Caco-2 (cell line): ENCODE measurements at regions not wholly inside any gene's neighbourhood (a gene's known extent, or its start where the extent isn't known, plus 50 kb on each side); places are given as distances from the start of the nearest gene placed in this dataset.

ENCODE experiments used
- BruUV-seq: library from RNA; stranded (reverse); fragments of 400-500 nt; replicated peaks from 2 replicates; lab custom pipeline; 2021; lab: Mats Ljungman, UMichigan
- CTCF ChIA-PET: fragments of 300-600 bp; sonication (Branson Sonifier 250); formaldehyde crosslinking; loops from one replicate; lab custom pipeline; 2022; ENCODE audit warnings: antibody characterized with exemption; lab: Charles Lee
- POLR2A ChIA-PET: fragments of 300-600 bp; sonication (Branson Sonifier 250); formaldehyde crosslinking; loops from one replicate; lab custom pipeline; 2022; ENCODE audit warnings: antibody characterized with exemption; lab: Charles Lee
- DNase-seq, 2 experiments: peaks; one replicate each; pipeline versions ENCODE4 v3.0.0 to v3.0.0-alpha.2; 2020 to 2022
- H3K27me3 ChIP-seq: replicated peaks from 2 replicates; pipeline ENCODE4 v1.6.0; 2011; ENCODE audit warnings: low read length; ENCODE audit not compliant: control insufficient read depth, insufficient read depth
- H3K36me3 ChIP-seq: 2 replicates; pipeline ENCODE4 v1.5.1; 2011; ENCODE audit warnings: low read length; ENCODE audit not compliant: control insufficient read depth, insufficient read depth
- H3K4me1 ChIP-seq: fragments of 250-450 bp; sonication (Bioruptor Pico); 2 replicates; pipeline ENCODE4 v1.5.1; 2020; ENCODE audit warnings: mild to moderate bottlenecking
- H3K4me3 ChIP-seq: 2 replicates; pipeline ENCODE4 v1.5.1; 2011; ENCODE audit warnings: low read depth, mild to moderate bottlenecking, control low read depth, low read length
- H3K9me3 ChIP-seq: fragments of 250-450 bp; sonication (Bioruptor Pico); 2 replicates; pipeline ENCODE4 v1.5.1; 2020; ENCODE audit warnings: mild to moderate bottlenecking, moderate library complexity
- H3K27ac Mint-ChIP-seq: one replicate; pipeline ENCODE4 v1.8.0; 2022; ENCODE audit warnings: mixed read lengths; ENCODE audit not compliant: unreplicated experiment
- H3K27me3 Mint-ChIP-seq: one replicate; pipeline ENCODE4 v1.8.0; 2022; ENCODE audit warnings: mixed read lengths; ENCODE audit not compliant: insufficient read depth, unreplicated experiment
- H3K36me3 Mint-ChIP-seq: one replicate; pipeline ENCODE4 v1.8.0; 2022; ENCODE audit warnings: mild to moderate bottlenecking, mixed read lengths; ENCODE audit not compliant: insufficient read depth, unreplicated experiment
- H3K4me1 Mint-ChIP-seq: one replicate; pipeline ENCODE4 v1.8.0; 2022; ENCODE audit warnings: low read depth, mixed read lengths; ENCODE audit not compliant: unreplicated experiment
- H3K4me3 Mint-ChIP-seq: one replicate; pipeline ENCODE4 v1.8.0; 2022; ENCODE audit warnings: mild to moderate bottlenecking, moderate library complexity, mixed read lengths; ENCODE audit not compliant: unreplicated experiment
- H3K9me3 Mint-ChIP-seq: one replicate; pipeline ENCODE4 v1.8.0; 2022; ENCODE audit warnings: mixed read lengths; ENCODE audit not compliant: unreplicated experiment
- intact Hi-C: fragments of 100-400 bp; cut with micrococcal nuclease; formaldehyde crosslinking; loops from one replicate; pipeline ENCODE4 v1.10.0; 2022; ENCODE audit not compliant: unreplicated experiment
- TF ChIP-seq, protein P1 (sequence below), 2 experiments: fragments of 200-600 bp in 1 of 2; IDR thresholded peaks; 1 replicate in 1 of 2; 2 replicates in 1 of 2; pipeline versions ENCODE4 v1.5.1 to v1.8.0; 2011 to 2022; ENCODE audit warnings: antibody characterized with exemption in 1 of 2, control low read depth in 1 of 2, inconsistent platforms in 1 of 2, low read depth in 1 of 2, low read length in 1 of 2, mild to moderate bottlenecking in 1 of 2, moderate library complexity in 1 of 2; ENCODE audit not compliant: insufficient read depth in 1 of 2, severe bottlenecking in 1 of 2, unreplicated experiment in 1 of 2

DNA sequence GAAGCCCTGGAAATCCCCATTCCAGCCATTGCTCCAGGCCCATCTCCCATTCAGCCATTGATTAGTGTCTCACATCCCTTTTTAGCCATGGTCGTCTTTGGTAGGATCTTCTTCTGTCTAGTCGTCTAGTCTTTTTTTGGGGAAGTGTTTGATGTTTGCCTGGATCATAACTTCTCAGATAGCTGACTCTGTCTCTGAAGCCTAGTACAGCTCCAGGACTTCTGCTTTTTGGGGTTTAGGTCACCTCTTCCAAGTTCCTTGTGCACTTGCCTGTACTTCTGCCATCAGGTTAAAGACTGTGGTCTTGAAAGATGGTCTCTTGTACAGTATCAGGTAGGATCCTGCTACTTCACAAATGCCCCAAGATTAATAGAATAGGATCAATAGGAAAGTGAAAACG, 553.5 kb downstream of the PKHD1 start:
- ChIA-PET CTCF (no interaction called here), POLR2A (no interaction called here)
- no peaks in the 10 kb centered on the region for H3K9me3 ChIP-seq
- H3K36me3 ChIP-seq, result no peaks in the 10 kb centered on the region
- no peaks in the 10 kb centered on the region for H3K4me1 Mint-ChIP-seq
- TF ChIP-seq, protein P1, sequence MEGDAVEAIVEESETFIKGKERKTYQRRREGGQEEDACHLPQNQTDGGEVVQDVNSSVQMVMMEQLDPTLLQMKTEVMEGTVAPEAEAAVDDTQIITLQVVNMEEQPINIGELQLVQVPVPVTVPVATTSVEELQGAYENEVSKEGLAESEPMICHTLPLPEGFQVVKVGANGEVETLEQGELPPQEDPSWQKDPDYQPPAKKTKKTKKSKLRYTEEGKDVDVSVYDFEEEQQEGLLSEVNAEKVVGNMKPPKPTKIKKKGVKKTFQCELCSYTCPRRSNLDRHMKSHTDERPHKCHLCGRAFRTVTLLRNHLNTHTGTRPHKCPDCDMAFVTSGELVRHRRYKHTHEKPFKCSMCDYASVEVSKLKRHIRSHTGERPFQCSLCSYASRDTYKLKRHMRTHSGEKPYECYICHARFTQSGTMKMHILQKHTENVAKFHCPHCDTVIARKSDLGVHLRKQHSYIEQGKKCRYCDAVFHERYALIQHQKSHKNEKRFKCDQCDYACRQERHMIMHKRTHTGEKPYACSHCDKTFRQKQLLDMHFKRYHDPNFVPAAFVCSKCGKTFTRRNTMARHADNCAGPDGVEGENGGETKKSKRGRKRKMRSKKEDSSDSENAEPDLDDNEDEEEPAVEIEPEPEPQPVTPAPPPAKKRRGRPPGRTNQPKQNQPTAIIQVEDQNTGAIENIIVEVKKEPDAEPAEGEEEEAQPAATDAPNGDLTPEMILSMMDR (IDR thresholded peaks at IDR 0.05; ENCODE audit: insufficient read depth in 1 of 2, low read depth in 1 of 2, low read length in 1 of 2, severe bottlenecking in 1 of 2, unreplicated experiment in 1 of 2), result no peak
- DNase-seq, result no peak
- H3K4me3 Mint-ChIP-seq, result no peak overlapping the region
- no peaks in the 10 kb centered on the region for H3K27me3 ChIP-seq
- intact Hi-C loops, result no loop called here
- H3K27ac Mint-ChIP-seq, result no peak overlapping the region
- H3K9me3 Mint-ChIP-seq, result no peaks in the 10 kb centered on the region
- no peak overlapping the region for H3K4me3 ChIP-seq
- H3K4me1 ChIP-seq, result no peaks in the 10 kb centered on the region
- no TSS peak for BruUV-seq
- no peaks in the 10 kb centered on the region for H3K36me3 Mint-ChIP-seq
- H3K27me3 Mint-ChIP-seq, result no peaks in the 10 kb centered on the region

DNA sequence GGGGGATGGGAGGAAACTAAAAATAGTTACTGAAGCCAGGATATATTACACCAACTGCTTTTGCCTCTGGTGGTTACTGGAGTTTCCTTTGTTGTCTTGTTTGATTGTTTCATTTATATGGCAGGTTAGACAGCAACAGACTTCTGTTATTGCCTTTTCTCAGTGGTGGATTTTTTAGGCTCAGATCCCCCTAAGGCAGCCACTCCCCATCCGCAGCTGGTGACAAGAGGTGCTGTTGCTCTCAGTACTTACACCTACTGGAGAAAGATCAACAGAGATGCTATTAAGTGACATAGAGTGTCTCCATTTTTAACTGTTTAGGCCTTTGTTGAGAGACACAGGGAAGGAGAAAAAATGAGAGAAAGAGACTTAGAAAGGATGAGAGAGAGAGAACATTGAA, 552.1 kb downstream of the PKHD1 start:
- H3K27ac Mint-ChIP-seq, result no peak overlapping the region
- intact Hi-C loops, result no loop called here
- H3K27me3 ChIP-seq, result no peaks in the 10 kb centered on the region
- no peaks in the 10 kb centered on the region for H3K27me3 Mint-ChIP-seq
- CTCF ChIA-PET, result no interaction called here
- H3K4me3 Mint-ChIP-seq, result no peak overlapping the region
- H3K4me1 ChIP-seq, result no peaks in the 10 kb centered on the region
- no peaks in the 10 kb centered on the region for H3K9me3 Mint-ChIP-seq
- TF ChIP-seq, protein P1 (IDR thresholded peaks at IDR 0.05; ENCODE audit: insufficient read depth in 1 of 2, low read depth in 1 of 2, low read length in 1 of 2, severe bottlenecking in 1 of 2, unreplicated experiment in 1 of 2), result no peak
- POLR2A ChIA-PET, result no interaction called here
- H3K4me3 ChIP-seq, result no peak overlapping the region
- no peaks in the 10 kb centered on the region for H3K36me3 Mint-ChIP-seq
- no TSS peak for BruUV-seq
- H3K36me3 ChIP-seq, result no peaks in the 10 kb centered on the region
- H3K9me3 ChIP-seq, result no peaks in the 10 kb centered on the region
- no peaks in the 10 kb centered on the region for H3K4me1 Mint-ChIP-seq
- no peak for DNase-seq

GRCh38 chr6:51536728-51537127, 550.7 kb downstream of the PKHD1 start:
- no peak overlapping the region for H3K4me3 ChIP-seq
- Mint-ChIP-seq H3K9me3 (no peaks in the 10 kb centered on the region), H3K27me3 (peaks cover 3% of the 10 kb centered on the region), H3K4me1 (peaks cover under 1% of the 10 kb centered on the region), H3K27ac (no peak overlapping the region), H3K4me3 (no peak overlapping the region), H3K36me3 (no peaks in the 10 kb centered on the region)
- no peaks in the 10 kb centered on the region for H3K4me1 ChIP-seq
- H3K9me3 ChIP-seq, result no peaks in the 10 kb centered on the region
- POLR2A ChIA-PET, result no interaction called here
- intact Hi-C loops, result no loop called here
- H3K36me3 ChIP-seq, result no peaks in the 10 kb centered on the region
- TF ChIP-seq, protein P1 (IDR thresholded peaks at IDR 0.05; ENCODE audit: insufficient read depth in 1 of 2, low read depth in 1 of 2, low read length in 1 of 2, severe bottlenecking in 1 of 2, unreplicated experiment in 1 of 2), result no peak
- CTCF ChIA-PET, result no interaction called here
- no TSS peak for BruUV-seq
- DNase-seq, result no peak
- no peaks in the 10 kb centered on the region for H3K27me3 ChIP-seq
